ENCODE measurements at regions not wholly inside any gene's neighbourhood (a gene's known extent, or its start where the extent isn't known, plus 50 kb on each side); places are given as distances from the start of the nearest gene placed in this dataset.

DNA sequence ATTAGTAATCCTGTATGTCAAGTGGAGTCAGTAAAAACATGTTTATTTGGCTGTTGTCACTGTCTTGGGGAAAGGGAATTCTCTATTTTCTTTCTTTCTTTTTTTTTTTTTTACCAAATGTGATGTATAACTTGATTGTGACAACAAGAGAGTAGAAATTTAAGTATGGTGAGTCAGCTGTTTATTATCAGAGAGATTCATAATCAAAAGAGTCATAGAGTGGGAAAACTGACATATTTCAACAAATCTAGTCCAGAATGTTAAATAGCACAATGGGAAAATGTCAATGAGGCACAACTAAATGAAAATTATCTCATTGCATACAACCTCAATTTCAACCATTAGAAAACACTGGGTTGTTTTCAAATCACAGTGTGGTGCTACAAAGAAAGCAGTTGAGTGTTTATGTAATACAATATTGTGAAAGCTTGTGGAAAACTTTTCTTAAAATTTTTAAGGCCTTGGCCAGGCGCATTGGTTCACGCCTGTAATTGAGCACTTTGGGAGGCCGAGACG lies 111.9 kb upstream of the DTNA start:
- Histone ChIP-seq H3K27ac (ENCODE audit: insufficient read depth in 1 of 2, low read depth in 1 of 2, low read length in 2 of 2, poor library complexity in 1 of 2, severe bottlenecking in 2 of 2) (no peak overlapping the region), H3K9me3 (ENCODE audit: control extremely low read depth in 1 of 5, control insufficient read depth in 4 of 5, insufficient read depth in 2 of 5, low read depth in 1 of 5, low read length in 4 of 5) (no peaks in the 10 kb centered on the region), H3K4me3 (ENCODE audit: control insufficient read depth in 1 of 7, extremely low read depth in 1 of 7, insufficient read depth in 4 of 7, low read depth in 2 of 7, low read length in 6 of 7) (no peak overlapping the region), H3K4me1 (ENCODE audit: control extremely low read depth in 1 of 4, control insufficient read depth in 4 of 4, insufficient read depth in 4 of 4, low read length in 3 of 4) (no peaks in the 10 kb centered on the region), H3K36me3 (ENCODE audit: control insufficient read depth in 4 of 4, insufficient read depth in 4 of 4, low read length in 3 of 4) (no peaks in the 10 kb centered on the region), H3K27me3 (replicated peaks in 2 of 5; ENCODE audit: control insufficient read depth in 4 of 5, insufficient read depth in 5 of 5, low read length in 4 of 5) (peaks cover 0 to 6% (median 0%) of the 10 kb centered on the region in 5 experiments)
- no CpG with 5 or more reads among the region's 4 CpGs for WGBS (ENCODE audit: insufficient coverage)
- ChIA-PET POLR2A (no interaction called here), CTCF (interaction anchor here (0.7 to 1.2 kb wide), 3 partner anchors 16 to 190 kb away, joined by 3 read pairs; no protein-coding TSS in a partner anchor)
- no peak for DNase-seq

DNA sequence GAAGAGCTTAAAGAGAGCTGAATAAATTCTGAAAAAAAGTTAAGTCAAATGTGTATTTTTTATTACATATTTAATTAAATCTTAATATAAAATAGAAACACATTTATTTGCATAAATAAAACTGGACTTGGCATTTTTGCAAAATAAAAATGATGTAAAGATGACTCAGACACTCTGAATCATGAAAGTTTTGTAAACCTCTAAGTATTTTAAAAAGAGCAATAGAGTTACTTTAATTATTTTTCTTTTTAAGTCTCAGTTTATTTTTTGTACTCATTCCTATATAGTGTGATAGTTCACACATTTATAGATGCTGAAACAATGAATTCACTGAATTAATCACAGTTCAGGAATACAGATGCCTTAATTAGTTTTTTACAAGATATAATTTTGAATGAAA lies 109.9 kb upstream of the DTNA start:
- peaks cover 0 to 6% (median 0%) of the 10 kb centered on the region in 5 experiments for H3K27me3 ChIP-seq (replicated peaks in 2 of 5; ENCODE audit: control insufficient read depth in 4 of 5, insufficient read depth in 5 of 5, low read length in 4 of 5)
- H3K4me1 ChIP-seq (ENCODE audit: control extremely low read depth in 1 of 4, control insufficient read depth in 4 of 4, insufficient read depth in 4 of 4, low read length in 3 of 4), result peaks cover 0 to 4% (median 2%) of the 10 kb centered on the region in 4 experiments
- POLR2A ChIA-PET, result no interaction called here
- no peak overlapping the region for H3K27ac ChIP-seq (ENCODE audit: insufficient read depth in 1 of 2, low read depth in 1 of 2, low read length in 2 of 2, poor library complexity in 1 of 2, severe bottlenecking in 2 of 2)
- H3K9me3 ChIP-seq (ENCODE audit: control extremely low read depth in 1 of 5, control insufficient read depth in 4 of 5, insufficient read depth in 2 of 5, low read depth in 1 of 5, low read length in 4 of 5), result no peaks in the 10 kb centered on the region
- CTCF ChIA-PET, result no interaction called here
- no peak overlapping the region for H3K4me3 ChIP-seq (ENCODE audit: control insufficient read depth in 1 of 7, extremely low read depth in 1 of 7, insufficient read depth in 4 of 7, low read depth in 2 of 7, low read length in 6 of 7)
- no peak for DNase-seq
- H3K36me3 ChIP-seq (ENCODE audit: control insufficient read depth in 4 of 4, insufficient read depth in 4 of 4, low read length in 3 of 4), result no peaks in the 10 kb centered on the region

DNA sequence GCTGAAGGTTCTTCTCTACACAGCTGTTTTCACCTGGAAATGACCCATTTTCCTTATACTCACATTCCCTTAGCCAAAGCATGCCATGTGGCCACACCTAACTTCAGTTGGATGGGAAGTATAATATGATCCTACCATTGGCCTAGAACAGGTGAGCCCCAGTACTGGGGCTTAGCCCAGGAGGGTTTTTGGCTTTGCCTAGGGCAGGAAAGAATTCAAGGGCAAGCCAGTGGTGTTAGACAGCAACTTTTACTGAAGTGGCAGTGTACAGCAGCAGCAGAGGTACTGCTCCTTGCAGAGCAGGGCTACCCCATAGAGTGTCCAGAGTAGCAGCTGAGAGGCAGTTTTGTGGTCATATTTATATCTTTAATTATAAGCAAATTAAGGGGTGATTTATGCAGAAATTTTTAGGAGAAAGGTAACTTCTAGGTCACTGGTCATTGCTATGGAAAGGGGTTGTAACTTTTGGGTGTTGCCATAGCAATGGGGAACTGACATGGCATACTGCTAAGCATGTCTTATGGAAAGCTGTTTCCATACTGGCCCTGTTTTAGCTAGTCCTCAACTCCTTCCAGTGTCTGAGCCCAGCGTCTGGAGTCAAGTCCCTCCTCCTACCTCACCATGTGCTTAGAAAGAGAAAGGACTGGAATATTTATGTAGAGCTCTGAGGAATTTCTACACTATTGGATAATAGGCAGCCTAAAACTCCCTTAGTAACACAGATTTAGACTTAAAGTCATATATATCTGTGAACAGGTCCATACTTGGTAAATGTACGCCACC lies 109.0 kb upstream of the DTNA start:
- no peaks in the 10 kb centered on the region for H3K9me3 ChIP-seq (ENCODE audit: control extremely low read depth in 1 of 5, control insufficient read depth in 4 of 5, insufficient read depth in 2 of 5, low read depth in 1 of 5, low read length in 4 of 5)
- WGBS (ENCODE audit: insufficient coverage), result 100% methylated on average over 1 of the region's 2 CpGs
- POLR2A ChIA-PET, result no interaction called here
- H3K4me1 ChIP-seq (ENCODE audit: control extremely low read depth in 1 of 4, control insufficient read depth in 4 of 4, insufficient read depth in 4 of 4, low read length in 3 of 4), result peaks cover 0 to 11% (median 5%) of the 10 kb centered on the region in 4 experiments
- DNase-seq, result no peak
- no peak overlapping the region for H3K27ac ChIP-seq (ENCODE audit: insufficient read depth in 1 of 2, low read depth in 1 of 2, low read length in 2 of 2, poor library complexity in 1 of 2, severe bottlenecking in 2 of 2)
- peaks cover 0 to 6% (median 0%) of the 10 kb centered on the region in 5 experiments for H3K27me3 ChIP-seq (replicated peaks in 2 of 5; ENCODE audit: control insufficient read depth in 4 of 5, insufficient read depth in 5 of 5, low read length in 4 of 5)
- no peak overlapping the region for H3K4me3 ChIP-seq (ENCODE audit: control insufficient read depth in 1 of 7, extremely low read depth in 1 of 7, insufficient read depth in 4 of 7, low read depth in 2 of 7, low read length in 6 of 7)
- no peaks in the 10 kb centered on the region for H3K36me3 ChIP-seq (ENCODE audit: control insufficient read depth in 4 of 4, insufficient read depth in 4 of 4, low read length in 3 of 4)
- CTCF ChIA-PET, result interaction anchor here (1.1 kb wide), 1 partner anchor 9 kb away, joined by 3 read pairs; no protein-coding TSS in a partner anchor

DNA sequence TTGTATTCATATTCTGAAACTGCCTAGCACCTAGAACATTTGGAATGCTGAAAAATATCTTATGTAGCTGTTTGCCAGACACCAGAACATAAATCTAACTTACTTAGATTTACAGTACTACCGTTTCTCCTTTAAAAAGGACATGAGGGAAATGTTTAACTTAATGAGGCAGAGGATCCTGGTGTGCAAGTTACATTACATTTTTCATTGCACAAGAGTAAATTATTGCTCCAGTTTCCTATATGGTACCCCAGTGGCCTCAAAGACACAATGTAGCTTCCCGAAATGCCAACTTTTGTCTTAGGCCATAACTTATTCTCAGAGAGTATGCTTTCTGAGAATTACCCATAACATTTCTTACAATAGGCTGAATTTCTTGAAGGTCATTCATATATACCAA lies 105.5 kb upstream of the DTNA start:
- Histone ChIP-seq H3K27ac (ENCODE audit: insufficient read depth in 1 of 2, low read depth in 1 of 2, low read length in 2 of 2, poor library complexity in 1 of 2, severe bottlenecking in 2 of 2) (no peak overlapping the region), H3K4me1 (ENCODE audit: control extremely low read depth in 1 of 4, control insufficient read depth in 4 of 4, insufficient read depth in 4 of 4, low read length in 3 of 4) (peaks cover 0 to 11% (median 5%) of the 10 kb centered on the region in 4 experiments), H3K9me3 (ENCODE audit: control extremely low read depth in 1 of 5, control insufficient read depth in 4 of 5, insufficient read depth in 2 of 5, low read depth in 1 of 5, low read length in 4 of 5) (no peaks in the 10 kb centered on the region), H3K36me3 (ENCODE audit: control insufficient read depth in 4 of 4, insufficient read depth in 4 of 4, low read length in 3 of 4) (no peaks in the 10 kb centered on the region), H3K4me3 (ENCODE audit: control insufficient read depth in 1 of 7, extremely low read depth in 1 of 7, insufficient read depth in 4 of 7, low read depth in 2 of 7, low read length in 6 of 7) (no peak overlapping the region), H3K27me3 (replicated peaks in 2 of 5; ENCODE audit: control insufficient read depth in 4 of 5, insufficient read depth in 5 of 5, low read length in 4 of 5) (peaks cover 0 to 2% (median 0%) of the 10 kb centered on the region in 5 experiments)
- POLR2A ChIA-PET, result no interaction called here
- 0% methylated on average over 1 of the region's 2 CpGs for WGBS (ENCODE audit: insufficient coverage)
- DNase-seq, result no peak
- CTCF ChIA-PET, result no interaction called here

DNA sequence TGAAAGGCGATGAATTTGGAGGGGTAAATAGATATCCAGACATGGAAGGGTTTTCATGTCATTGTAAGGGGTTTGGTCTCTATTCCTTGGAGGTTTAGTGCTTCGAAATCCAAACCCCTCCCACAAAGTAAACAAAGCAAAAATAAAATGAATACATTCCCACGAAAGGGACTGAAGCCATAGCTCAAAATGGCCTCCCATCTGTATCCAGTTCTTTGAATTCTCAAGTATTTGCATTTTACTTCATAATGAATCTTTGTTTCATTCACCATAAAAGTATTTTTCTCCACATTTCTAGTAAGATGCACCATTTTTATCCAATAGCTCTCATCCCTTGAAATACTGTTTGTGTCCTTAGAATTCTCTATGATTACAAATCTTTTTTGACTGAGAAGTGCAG lies 103.2 kb upstream of the DTNA start:
- DNase-seq, result no peak
- Histone ChIP-seq H3K36me3 (ENCODE audit: control insufficient read depth in 4 of 4, insufficient read depth in 4 of 4, low read length in 3 of 4) (no peaks in the 10 kb centered on the region), H3K4me3 (ENCODE audit: control insufficient read depth in 1 of 7, extremely low read depth in 1 of 7, insufficient read depth in 4 of 7, low read depth in 2 of 7, low read length in 6 of 7) (no peak overlapping the region), H3K4me1 (ENCODE audit: control extremely low read depth in 1 of 4, control insufficient read depth in 4 of 4, insufficient read depth in 4 of 4, low read length in 3 of 4) (peaks cover 0 to 11% (median 5%) of the 10 kb centered on the region in 4 experiments), H3K9me3 (ENCODE audit: control extremely low read depth in 1 of 5, control insufficient read depth in 4 of 5, insufficient read depth in 2 of 5, low read depth in 1 of 5, low read length in 4 of 5) (no peaks in the 10 kb centered on the region), H3K27me3 (replicated peaks in 2 of 5; ENCODE audit: control insufficient read depth in 4 of 5, insufficient read depth in 5 of 5, low read length in 4 of 5) (no peaks in the 10 kb centered on the region), H3K27ac (ENCODE audit: insufficient read depth in 1 of 2, low read depth in 1 of 2, low read length in 2 of 2, poor library complexity in 1 of 2, severe bottlenecking in 2 of 2) (no peak overlapping the region)
- ChIA-PET CTCF (no interaction called here), POLR2A (no interaction called here)
- no CpG with 5 or more reads among the region's 3 CpGs for WGBS (ENCODE audit: insufficient coverage)

DNA sequence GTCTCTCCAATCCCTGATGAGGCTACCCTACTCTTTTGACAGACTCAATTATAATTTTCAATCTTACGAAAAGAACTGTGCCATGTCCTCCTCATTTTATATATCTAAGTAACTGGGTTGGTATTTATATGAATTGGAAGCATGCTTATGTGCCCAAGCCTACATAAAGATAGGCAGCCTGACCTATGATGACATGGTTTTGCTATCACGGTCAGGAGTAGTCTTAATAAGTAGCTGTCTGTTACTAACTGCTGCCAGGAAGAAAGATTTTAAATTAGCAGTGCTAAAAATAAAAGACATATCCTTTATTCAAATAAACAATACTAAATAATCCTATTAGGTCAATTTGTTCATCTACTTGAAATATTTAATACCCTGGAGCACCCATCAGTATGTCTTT lies 102.0 kb upstream of the DTNA start:
- H3K4me1 ChIP-seq (ENCODE audit: control extremely low read depth in 1 of 4, control insufficient read depth in 4 of 4, insufficient read depth in 4 of 4, low read length in 3 of 4), result peaks cover 0 to 11% (median 5%) of the 10 kb centered on the region in 4 experiments
- WGBS (ENCODE audit: insufficient coverage), result no CpG with 5 or more reads among the region's 2 CpGs
- DNase-seq, result no peak
- CTCF ChIA-PET, result no interaction called here
- H3K27me3 ChIP-seq (replicated peaks in 2 of 5; ENCODE audit: control insufficient read depth in 4 of 5, insufficient read depth in 5 of 5, low read length in 4 of 5), result no peaks in the 10 kb centered on the region
- POLR2A ChIA-PET, result no interaction called here
- H3K27ac ChIP-seq (ENCODE audit: insufficient read depth in 1 of 2, low read depth in 1 of 2, low read length in 2 of 2, poor library complexity in 1 of 2, severe bottlenecking in 2 of 2), result no peak overlapping the region
- no peak overlapping the region for H3K4me3 ChIP-seq (ENCODE audit: control insufficient read depth in 1 of 7, extremely low read depth in 1 of 7, insufficient read depth in 4 of 7, low read depth in 2 of 7, low read length in 6 of 7)
- no peaks in the 10 kb centered on the region for H3K9me3 ChIP-seq (ENCODE audit: control extremely low read depth in 1 of 5, control insufficient read depth in 4 of 5, insufficient read depth in 2 of 5, low read depth in 1 of 5, low read length in 4 of 5)
- no peaks in the 10 kb centered on the region for H3K36me3 ChIP-seq (ENCODE audit: control insufficient read depth in 4 of 4, insufficient read depth in 4 of 4, low read length in 3 of 4)

DNA sequence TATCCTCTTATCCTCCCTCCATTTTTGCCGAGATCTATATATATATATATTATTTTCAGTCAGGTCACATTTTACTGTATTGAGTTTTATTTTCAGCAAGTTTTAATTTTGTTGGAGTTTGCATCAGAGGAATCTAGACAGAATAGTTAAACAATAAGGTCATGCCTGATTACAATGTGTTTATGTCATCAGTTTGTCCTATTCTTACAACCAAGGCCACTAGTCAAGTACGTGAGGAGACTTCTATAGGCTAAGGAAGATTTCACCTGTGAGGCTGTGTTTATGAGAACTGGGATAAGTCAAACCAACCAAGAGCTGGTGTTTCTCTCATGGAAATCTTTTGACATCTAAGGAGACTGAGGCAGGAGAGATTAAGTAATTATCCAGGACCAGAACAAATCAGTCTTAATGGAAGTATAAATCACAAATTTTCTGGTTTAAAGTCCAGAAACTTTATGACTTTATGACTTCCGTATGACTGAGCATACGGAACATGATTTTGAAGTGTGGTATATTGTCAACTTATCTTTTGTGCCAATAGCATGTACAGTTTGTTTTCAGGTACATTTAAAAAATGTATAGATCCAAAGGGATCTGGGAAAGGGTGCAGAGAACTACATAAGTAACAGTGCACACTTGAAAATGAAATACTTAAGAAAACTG lies 100.0 kb upstream of the DTNA start:
- ChIA-PET POLR2A (no interaction called here), CTCF (interaction anchor here (0.6 to 1.4 kb wide), 2 partner anchors 9 to 27 kb away, joined by 3 read pairs; no protein-coding TSS in a partner anchor)
- WGBS (ENCODE audit: insufficient coverage), result 94% methylated on average over 2 of the region's 4 CpGs
- Histone ChIP-seq H3K27ac (ENCODE audit: insufficient read depth in 1 of 2, low read depth in 1 of 2, low read length in 2 of 2, poor library complexity in 1 of 2, severe bottlenecking in 2 of 2) (no peak overlapping the region), H3K9me3 (ENCODE audit: control extremely low read depth in 1 of 5, control insufficient read depth in 4 of 5, insufficient read depth in 2 of 5, low read depth in 1 of 5, low read length in 4 of 5) (no peaks in the 10 kb centered on the region), H3K27me3 (replicated peaks in 2 of 5; ENCODE audit: control insufficient read depth in 4 of 5, insufficient read depth in 5 of 5, low read length in 4 of 5) (no peaks in the 10 kb centered on the region), H3K4me3 (ENCODE audit: control insufficient read depth in 1 of 7, extremely low read depth in 1 of 7, insufficient read depth in 4 of 7, low read depth in 2 of 7, low read length in 6 of 7) (no peak overlapping the region), H3K4me1 (ENCODE audit: control extremely low read depth in 1 of 4, control insufficient read depth in 4 of 4, insufficient read depth in 4 of 4, low read length in 3 of 4) (peaks cover 0 to 8% (median 3%) of the 10 kb centered on the region in 4 experiments), H3K36me3 (ENCODE audit: control insufficient read depth in 4 of 4, insufficient read depth in 4 of 4, low read length in 3 of 4) (no peaks in the 10 kb centered on the region)
- no peak for DNase-seq
